NT2/D1 (cell line): ENCODE measurements at regions not wholly inside any gene's neighbourhood (a gene's known extent, or its start where the extent isn't known, plus 50 kb on each side); places are given as distances from the start of the nearest gene placed in this dataset.

Experiments
- SUZ12 ChIP-seq: IDR thresholded peaks from 2 replicates; pipeline ENCODE4 v1.6.1; 2011; ENCODE audit not compliant: insufficient read length, insufficient read depth; ENCODE audit errors: extremely low read depth
- YY1 ChIP-seq: IDR thresholded peaks from 2 replicates; pipeline ENCODE4 v1.6.1; 2011; ENCODE audit not compliant: insufficient read length, insufficient read depth
- ZNF274 ChIP-seq: IDR thresholded peaks from 2 replicates; pipeline ENCODE4 v1.6.1; 2011; ENCODE audit warnings: mild to moderate bottlenecking, low read depth, low read length

- no peak for TF ChIP-seq YY1
- no peak for TF ChIP-seq SUZ12
- no peak for TF ChIP-seq ZNF274
Measured at GRCh38 chr15:29969562-29970401, 113.0 kb upstream of the GOLGA8J start.
